NCI-H2196 (cell line): ENCODE measurements at regions not wholly inside any gene's neighbourhood (a gene's known extent, or its start where the extent isn't known, plus 50 kb on each side); places are given as distances from the start of the nearest gene placed in this dataset.

Source experiments
- DNase-seq: peaks from one replicate; lab custom pipeline; 2025; ENCODE audit not compliant: unreplicated experiment; lab: John Stamatoyannopoulos, UW

- no peak for DNase-seq
Observed at GRCh38 chr7:35463751-35464150, 209.9 kb upstream of the TBX20 start.

DNA sequence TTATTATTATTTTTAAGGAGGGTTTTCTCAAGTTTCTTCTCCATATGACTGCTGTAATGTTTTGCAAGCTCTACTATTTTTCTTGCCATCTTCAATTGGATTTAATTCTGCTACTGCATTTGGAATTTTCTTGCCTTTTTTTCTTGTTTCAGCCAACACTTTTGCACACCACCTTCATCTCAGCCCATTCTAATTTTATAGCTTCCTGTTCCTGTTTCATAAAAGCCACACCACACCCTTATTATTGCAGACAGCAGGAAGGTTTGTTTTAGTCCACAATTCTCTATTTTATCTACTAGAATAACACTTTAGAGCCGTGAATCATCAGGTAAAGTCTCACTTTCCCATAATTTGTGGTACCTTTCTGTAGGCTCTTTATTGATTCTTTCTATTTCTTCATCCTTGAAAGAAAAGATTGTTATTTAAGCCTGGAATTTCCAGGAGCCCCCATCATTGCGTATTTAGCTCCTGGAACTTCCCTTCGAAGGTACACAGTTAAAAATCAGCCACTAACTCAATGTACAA lies 209.3 kb upstream of the TBX20 start:
- DNase-seq = no peak

DNA sequence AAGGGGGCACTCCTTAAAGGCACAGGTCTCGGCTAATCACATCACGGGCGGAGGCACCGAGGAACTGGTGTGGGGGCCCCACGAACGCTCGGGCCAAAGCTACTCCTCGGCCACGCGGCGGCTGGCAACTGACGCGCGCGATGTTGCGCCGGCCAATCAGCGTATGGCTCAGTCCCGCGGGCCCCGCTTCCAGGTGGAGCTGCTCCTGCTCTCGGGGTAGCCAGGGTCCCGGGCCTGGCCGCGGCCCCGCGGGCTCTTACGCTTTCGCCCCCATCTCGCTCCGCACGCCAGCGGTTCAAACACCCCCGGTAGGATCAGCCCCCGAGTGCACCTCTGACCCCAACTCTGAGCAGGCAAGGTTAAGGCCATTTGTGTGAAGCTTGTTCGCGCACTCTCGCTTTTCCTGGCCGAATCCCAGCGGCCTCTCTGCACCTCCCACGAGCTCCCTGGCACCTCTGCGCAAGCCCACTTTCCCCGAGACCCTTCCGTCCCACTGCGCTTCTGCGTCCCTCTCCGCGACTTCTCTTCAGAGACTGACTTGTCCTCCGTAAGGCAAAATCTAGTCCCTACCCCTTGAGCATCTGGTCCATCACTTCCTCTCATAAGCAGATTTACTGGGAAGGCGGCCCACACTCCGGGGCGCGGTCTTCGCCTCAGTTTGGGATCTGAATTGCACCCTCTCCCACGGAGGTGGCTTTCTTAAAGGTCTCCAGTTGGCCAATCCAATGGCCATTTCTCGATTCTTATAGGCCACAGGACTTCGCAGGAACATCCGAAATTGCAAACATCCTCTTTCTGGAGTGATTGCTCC lies 200.9 kb upstream of the TBX20 start:
- no peak for DNase-seq

GRCh38 chr7:35450456-35451214 lies 196.7 kb upstream of the TBX20 start:
- DNase-seq = no peak

GRCh38 chr7:35448486-35448885 lies 194.6 kb upstream of the TBX20 start:
- no peak for DNase-seq

- no peak for DNase-seq
Observed at GRCh38 chr7:35446091-35446490, 192.2 kb upstream of the TBX20 start.

DNA sequence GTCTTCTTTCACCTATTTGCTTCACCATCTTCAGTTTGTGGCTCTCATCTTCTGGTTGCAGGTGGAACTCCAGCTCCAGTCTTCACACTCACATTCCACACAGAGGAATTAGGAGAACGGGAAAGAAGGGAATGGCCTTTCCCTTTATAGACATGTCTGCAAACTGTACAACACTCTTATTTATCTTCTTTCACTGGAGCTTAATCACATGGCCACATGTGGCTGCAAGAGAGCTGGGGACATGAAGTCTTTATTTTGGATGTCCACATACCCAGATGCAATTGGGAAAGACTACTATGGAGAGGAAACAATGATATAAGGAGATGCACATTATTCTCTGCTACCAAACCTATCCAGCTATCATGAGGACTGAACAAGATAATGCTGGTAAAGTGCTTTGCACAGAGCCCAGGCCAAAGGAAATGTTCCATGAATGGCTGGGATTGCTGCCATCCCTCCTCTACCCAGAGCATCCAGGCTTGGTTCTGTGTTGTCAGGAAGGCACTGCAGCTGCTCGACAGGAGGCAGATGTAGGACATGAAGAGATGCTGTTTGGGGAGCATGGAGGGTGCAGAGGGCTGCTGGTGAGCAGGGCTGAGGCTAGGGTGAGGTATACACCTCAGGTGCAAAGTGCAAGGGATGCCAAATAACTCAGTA lies 183.8 kb upstream of the TBX20 start:
- DNase-seq = no peak

GRCh38 chr7:35436452-35436851 lies 182.6 kb upstream of the TBX20 start:
- DNase-seq = no peak

- DNase-seq = no peak
Observed at GRCh38 chr7:35430547-35431153, 176.8 kb upstream of the TBX20 start.

DNA sequence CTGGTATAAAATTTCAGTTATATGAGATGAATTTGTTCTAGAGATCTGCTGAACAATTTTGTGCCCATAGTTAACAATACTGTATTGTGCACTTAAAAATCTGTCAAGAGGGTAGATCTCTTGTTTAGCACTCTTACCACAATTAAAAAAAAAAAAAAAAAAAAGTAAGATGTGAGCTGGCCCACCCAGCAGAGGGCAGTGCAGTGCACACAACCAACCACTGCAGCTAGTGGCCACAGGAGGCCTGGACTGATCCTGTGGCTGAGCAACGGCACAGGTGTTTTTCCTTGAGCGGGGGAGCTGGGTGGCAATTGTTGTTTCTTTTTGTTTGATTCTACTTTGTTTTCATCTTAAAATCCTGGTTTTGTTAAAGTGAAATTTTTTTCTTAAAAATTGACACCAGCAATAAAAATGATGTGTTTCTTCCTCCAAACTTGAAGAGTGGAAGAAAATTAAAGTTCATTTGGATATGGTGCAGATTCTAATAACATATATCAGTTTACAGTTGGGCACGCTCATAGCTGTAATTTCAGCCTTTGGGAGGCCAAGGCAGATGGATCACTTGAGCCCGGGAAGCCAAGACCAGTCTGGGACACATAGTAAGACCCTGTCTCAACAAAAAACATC lies 171.1 kb upstream of the TBX20 start:
- peak; percentile 20 for DNase-seq

DNA sequence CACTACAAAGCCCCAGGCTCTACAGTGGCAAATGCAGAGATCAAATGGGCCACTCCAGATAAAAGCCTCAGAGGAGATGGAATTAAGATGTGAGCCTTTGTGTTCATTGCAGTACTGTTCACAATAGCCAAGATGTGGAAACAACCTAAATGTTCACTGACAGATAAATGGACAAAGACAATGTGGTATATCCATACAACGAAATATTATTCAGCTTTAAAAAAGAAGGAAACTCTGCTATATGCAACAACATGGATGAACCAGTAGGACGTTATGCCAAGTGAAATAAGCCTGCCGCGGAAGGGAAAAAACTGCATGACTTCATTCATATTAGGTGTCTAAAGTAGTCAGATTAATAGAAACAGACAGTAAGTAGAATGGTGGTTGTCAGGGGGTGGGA lies 170.5 kb upstream of the TBX20 start:
- DNase-seq = no peak

DNA sequence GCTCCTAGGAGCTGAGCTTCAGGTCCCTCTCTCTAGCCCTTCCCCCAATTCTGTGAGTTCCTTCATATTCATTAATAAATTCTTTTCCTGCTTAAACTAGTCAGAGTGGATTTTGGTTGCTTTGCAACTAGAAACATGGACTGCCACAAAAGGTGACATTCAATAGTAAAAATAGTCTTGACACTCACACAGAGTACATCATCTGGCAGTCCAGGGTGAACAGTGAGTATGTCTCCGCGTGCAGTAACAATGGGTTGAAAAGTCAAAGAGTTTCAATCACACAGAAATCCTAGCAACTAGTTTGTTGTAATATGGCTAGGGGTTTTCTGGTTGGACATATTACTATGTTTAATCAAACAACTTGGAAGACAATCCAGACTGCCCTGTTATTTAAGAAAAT lies 168.8 kb upstream of the TBX20 start:
- DNase-seq = no peak

DNA sequence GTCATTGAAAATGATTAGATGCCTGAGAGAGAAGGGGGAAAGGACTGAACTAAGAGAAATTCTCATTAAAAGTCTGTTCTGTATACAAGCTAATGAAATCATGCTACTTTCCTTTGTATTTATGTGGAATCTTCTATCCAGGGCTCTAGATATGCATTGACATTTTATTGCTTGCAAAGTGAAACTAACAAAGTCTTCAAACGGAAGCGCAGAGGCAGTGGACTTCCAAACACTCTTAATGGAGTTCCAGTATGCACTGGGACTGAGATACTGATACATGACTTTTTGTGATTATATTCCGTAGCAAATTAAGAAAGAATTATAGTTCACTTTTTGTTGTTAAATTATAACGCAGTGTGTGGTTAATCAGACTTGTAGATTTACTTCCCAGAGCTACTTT lies 166.8 kb upstream of the TBX20 start:
- DNase-seq = no peak

DNA sequence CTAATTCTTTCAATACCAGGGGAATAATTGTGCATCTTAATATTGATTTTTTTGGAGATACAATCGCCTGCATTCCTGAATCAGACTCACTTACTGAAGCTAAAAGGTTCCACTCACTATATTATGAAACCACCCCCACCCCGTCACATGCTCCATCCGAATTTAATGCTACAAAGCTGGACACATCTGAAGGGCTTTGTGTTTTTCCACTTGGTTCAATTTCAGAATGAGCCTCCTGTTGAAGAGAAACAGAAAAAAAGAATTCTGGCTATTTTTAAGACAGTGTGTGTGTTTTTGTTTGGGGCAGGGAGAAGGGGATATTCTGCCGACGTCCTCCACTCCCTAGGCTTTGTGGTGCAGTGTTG lies 165.5 kb upstream of the TBX20 start:
- DNase-seq = no peak

DNA sequence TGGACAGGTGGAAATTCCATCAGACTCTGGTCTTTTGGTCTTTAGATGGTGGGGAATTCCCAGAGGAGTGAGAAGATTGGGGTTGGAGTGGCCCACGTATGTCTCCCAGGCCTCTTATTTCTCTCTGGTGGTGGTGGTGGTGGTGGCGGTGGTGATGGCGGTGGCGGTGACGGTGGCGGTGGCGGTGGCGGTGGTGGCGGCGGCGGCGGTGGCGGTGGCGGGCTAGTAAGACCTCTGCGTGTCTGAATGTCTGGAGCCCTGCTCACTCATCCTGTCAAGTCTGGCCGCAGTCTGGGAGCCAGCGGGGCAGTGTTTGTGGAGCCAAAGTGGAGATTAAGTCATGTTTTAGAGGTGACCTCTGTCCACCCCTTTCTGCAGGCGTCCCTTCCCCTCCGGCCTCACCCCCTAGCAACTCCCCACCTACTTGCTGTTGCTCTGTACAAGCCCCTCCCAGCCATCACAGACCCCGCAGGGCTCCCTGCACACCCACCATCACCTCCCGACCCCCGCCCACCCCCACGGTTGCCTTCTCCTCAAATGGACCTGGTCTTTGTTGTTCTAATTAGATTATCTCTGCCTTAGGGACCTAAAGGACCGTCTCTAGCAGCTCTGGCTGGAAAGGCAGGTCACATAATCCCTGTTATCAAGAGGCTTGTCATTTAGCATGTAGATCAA lies 165.0 kb upstream of the TBX20 start:
- DNase-seq = no peak

GRCh38 chr7:35416568-35416967 lies 162.7 kb upstream of the TBX20 start:
- no peak for DNase-seq

DNA sequence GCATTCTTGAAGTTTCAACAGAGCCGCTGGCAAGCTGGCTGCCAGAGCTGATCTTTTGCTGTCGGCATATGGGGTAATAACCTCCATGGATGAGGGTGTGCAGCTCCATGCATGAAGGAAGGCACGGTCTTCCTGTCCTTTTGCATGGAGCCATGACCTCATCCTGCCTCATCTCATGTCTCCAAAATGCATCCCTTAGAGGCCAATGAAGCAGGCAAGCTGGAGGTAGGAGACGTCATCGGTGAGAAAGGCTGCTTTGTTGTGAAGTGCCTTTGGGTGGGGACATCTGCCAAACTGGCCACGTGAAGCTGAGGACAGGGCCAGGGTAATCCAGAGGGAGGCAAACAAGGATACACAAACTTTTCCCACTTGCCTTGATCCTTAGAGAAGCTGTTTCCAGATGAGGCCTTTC lies 161.5 kb upstream of the TBX20 start:
- no peak for DNase-seq

DNA sequence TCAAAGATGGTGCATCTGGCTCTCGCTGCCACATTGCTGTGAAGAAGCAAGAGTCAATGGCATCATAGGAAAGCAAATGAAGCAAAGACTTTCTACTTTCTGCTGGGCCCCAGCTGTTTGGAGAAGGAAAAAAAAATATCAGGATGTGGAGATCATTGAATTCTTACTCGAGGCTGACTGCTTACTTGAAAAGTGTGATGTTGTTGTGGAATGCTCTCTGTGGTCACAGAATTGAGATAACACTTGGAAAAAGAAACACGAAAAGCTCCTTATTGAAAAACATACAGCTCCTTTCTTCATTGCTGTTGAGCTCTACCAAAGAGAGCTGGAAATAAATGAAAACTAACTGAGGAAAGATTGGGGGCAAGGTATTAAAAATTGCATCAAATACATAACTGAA lies 157.4 kb upstream of the TBX20 start:
- DNase-seq = no peak

- DNase-seq = no peak
Observed at GRCh38 chr7:35405461-35405860, 151.6 kb upstream of the TBX20 start.

DNA sequence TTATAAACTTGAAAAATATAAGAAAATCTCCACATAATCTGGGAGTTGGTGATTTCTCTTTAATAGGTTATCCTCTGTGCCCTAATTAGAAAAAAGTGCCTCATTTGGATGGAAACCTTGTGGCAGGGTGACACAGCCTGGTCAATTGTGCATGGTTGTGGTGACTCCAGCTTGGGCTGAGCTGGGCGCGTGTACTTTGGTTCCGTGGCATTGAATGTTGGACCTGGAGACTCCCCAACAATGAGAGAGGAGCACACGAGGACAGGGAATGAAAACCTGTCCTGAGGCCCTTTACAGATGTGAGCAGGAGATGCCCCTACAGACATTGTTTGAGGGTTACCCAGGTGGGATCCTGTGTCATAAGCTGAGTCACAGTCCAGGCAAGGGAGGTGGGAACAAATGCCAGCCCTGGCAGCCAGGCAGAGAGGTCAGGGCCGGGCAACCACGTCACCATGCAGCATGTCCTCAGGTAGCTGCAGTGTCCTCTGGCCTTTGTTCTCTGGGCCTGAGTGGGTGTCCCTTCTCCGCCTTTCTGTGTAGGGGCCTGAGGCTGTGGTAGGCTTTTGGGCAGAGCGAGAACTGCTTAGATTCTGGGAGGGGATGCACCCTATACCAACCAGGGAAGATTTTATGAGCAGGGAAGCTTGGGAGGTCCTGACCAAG lies 147.4 kb upstream of the TBX20 start:
- DNase-seq = no peak
